ENCODE measurements at regions not wholly inside any gene's neighbourhood (a gene's known extent, or its start where the extent isn't known, plus 50 kb on each side); places are given as distances from the start of the nearest gene placed in this dataset.

- H2BK12ac ChIP-seq (ENCODE audit: insufficient read length, low read depth, low read length) = no peak overlapping the region
- no peaks in the 10 kb centered on the region for H3K23me2 ChIP-seq (ENCODE audit: insufficient read length, low read depth, low read length, poor library complexity, severe bottlenecking)
- Mint-ChIP-seq H3K4me3 (no peak overlapping the region), H3K27me3 (ENCODE audit: low read depth) (no peaks in the 10 kb centered on the region), H3K4me1 (0 out of 4 replicates have a peak, but pooled peaks cover 0 to 2% of the 10 kb centered on the region in 2 experiments), H3K36me3 (ENCODE audit: insufficient read depth in 1 of 3, low read depth in 3 of 3) (no peaks in the 10 kb centered on the region), H3K27ac (no peak overlapping the region), H3K9me3 (no peaks in the 10 kb centered on the region)
- H4K20me1 ChIP-seq (ENCODE audit: control insufficient read depth, insufficient read depth, insufficient read length) = no peaks in the 10 kb centered on the region
- H3K56ac ChIP-seq (ENCODE audit: insufficient read length, low read depth, low read length) = no peak overlapping the region
- no peak overlapping the region for H2AFZ ChIP-seq (ENCODE audit: low read length)
- no peak for TF ChIP-seq CTCF (conservative IDR thresholded peaks at IDR 0.05)
- no peak overlapping the region for H3K14ac ChIP-seq (ENCODE audit: insufficient read depth, low read length)
- no peak overlapping the region for H2BK20ac ChIP-seq (ENCODE audit: low read depth, low read length, poor library complexity, severe bottlenecking)
- no peak overlapping the region for H2BK120ac ChIP-seq (ENCODE audit: low read depth, low read length, poor library complexity, severe bottlenecking)
- no peak overlapping the region for H3K27ac ChIP-seq (ENCODE audit: insufficient read length, low read depth, low read length)
- no peak overlapping the region for H3K4me2 ChIP-seq (ENCODE audit: insufficient read depth, insufficient read length, low read length)
- no peak overlapping the region for H2AK5ac ChIP-seq (ENCODE audit: insufficient read length, low read length)
- H3K23ac ChIP-seq (ENCODE audit: insufficient read length, low read depth, low read length) = no peak overlapping the region
- H4K91ac ChIP-seq (ENCODE audit: insufficient read length, low read depth, low read length) = no peak overlapping the region
- no peak overlapping the region for H3K4ac ChIP-seq (ENCODE audit: low read depth, low read length)
- no peak overlapping the region for H2BK5ac ChIP-seq (ENCODE audit: insufficient read length, low read length)
- DNase-seq = no peak
- H3K79me1 ChIP-seq (ENCODE audit: insufficient read depth, low read depth, low read length, poor library complexity, severe bottlenecking) = no peaks in the 10 kb centered on the region
- no peaks in the 10 kb centered on the region for H3K27me3 ChIP-seq (ENCODE audit: insufficient read depth, low read length)
- no peak overlapping the region for H4K8ac ChIP-seq (replicated peaks; ENCODE audit: insufficient read length, low read depth, low read length)
- no peak overlapping the region for H3K18ac ChIP-seq (ENCODE audit: insufficient read length, low read depth, low read length)
- no peaks in the 10 kb centered on the region for H3K4me1 ChIP-seq (ENCODE audit: insufficient read depth, low read length)
- no peaks in the 10 kb centered on the region for H3K79me2 ChIP-seq (ENCODE audit: insufficient read depth, low read length)
- no peak overlapping the region for H3T11ph ChIP-seq (ENCODE audit: low read length)
- no peak overlapping the region for H2BK15ac ChIP-seq (ENCODE audit: low read depth, low read length)
- H3K9ac ChIP-seq (ENCODE audit: extremely low read depth, insufficient read length, low read length) = no peak overlapping the region
- no peak overlapping the region for H4K5ac ChIP-seq (ENCODE audit: insufficient read length, low read depth, low read length)
- H3K9me3 ChIP-seq (ENCODE audit: control insufficient read depth, low read depth, low read length) = no peaks in the 10 kb centered on the region
These were observed 121.3 kb upstream of the PTPRK start for GRCh38 chr6:128641703-128642102.
